Activated CD8-positive, alpha-beta T cell treated with anti-CD3 and anti-CD28 coated beads, Interleukin-2, amount 10 ng/mL, durations not matched to agents 7 days and 5 days (primary cell): ENCODE measurements at regions not wholly inside any gene's neighbourhood (a gene's known extent, or its start where the extent isn't known, plus 50 kb on each side); places are given as distances from the start of the nearest gene placed in this dataset.

Source experiments
- ATAC-seq: fragments of 150-1000 bp; cut with Tn5 transposase; one replicate; pipeline ENCODE4 v1.10.0; 2021; ENCODE audit warnings: moderate library complexity
- CTCF ChIA-PET: fragments of 350-600 bp; sonication (Branson Sonifier 250); formaldehyde crosslinking; loops from one replicate; lab custom pipeline; 2021; ENCODE audit warnings: antibody characterized with exemption; lab: Charles Lee
- POLR2A ChIA-PET: fragments of 350-600 bp; sonication (Branson Sonifier 250); formaldehyde crosslinking; loops from one replicate; lab custom pipeline; 2021; ENCODE audit warnings: antibody characterized with exemption; lab: Charles Lee
- DNase-seq: peaks from one replicate; pipeline ENCODE4 v3.0.0-alpha.2; 2020
- H3K27ac Mint-ChIP-seq: one replicate; pipeline ENCODE4 v1.8.0; 2021; ENCODE audit warnings: mild to moderate bottlenecking, mixed read lengths
- H3K27me3 Mint-ChIP-seq: one replicate; pipeline ENCODE4 v1.8.0; 2021; ENCODE audit warnings: low read depth, mixed read lengths
- H3K36me3 Mint-ChIP-seq: one replicate; pipeline ENCODE4 v1.8.0; 2021; ENCODE audit warnings: low read depth, mixed read lengths
- H3K4me1 Mint-ChIP-seq: one replicate; pipeline ENCODE4 v1.8.0; 2021; ENCODE audit warnings: low read depth, mixed read lengths
- H3K4me3 Mint-ChIP-seq: one replicate; pipeline ENCODE4 v1.8.0; 2021; ENCODE audit warnings: mild to moderate bottlenecking, mixed read lengths
- H3K9me3 Mint-ChIP-seq: one replicate; pipeline ENCODE4 v1.8.0; 2022; ENCODE audit warnings: mixed read lengths; ENCODE audit not compliant: insufficient read depth

DNA sequence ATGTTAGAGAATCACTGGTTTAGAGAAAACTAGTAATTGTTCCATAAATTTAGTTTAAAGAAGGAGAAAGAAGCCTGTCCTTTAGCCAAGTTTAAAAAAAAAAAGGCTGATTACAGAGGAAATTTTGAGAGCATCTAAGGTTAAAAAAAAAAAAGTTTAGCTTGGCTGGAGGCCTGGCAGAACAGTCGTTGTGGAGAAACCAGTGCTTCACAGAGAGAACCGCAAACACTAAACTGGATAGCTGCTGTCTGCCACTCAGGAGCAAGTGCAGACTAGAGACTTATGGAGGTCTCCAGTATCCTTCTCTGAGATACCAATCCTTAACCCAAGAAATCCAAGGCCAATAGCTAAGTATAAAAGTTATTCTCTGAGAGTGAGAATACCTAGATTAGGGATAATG is 84.8 kb upstream of the ANKRD28 start:
- POLR2A ChIA-PET = no interaction called here

GRCh38 chr3:15884132-15884531 is 86.4 kb upstream of the ANKRD28 start:
- H3K4me3 Mint-ChIP-seq = no peak overlapping the region
- no peak overlapping the region for H3K27ac Mint-ChIP-seq
- H3K36me3 Mint-ChIP-seq = no peaks in the 10 kb centered on the region
- no peaks in the 10 kb centered on the region for H3K4me1 Mint-ChIP-seq
- POLR2A ChIA-PET = no interaction called here
- no peak for ATAC-seq
- CTCF ChIA-PET = no interaction called here
- no peak for DNase-seq
- no peaks in the 10 kb centered on the region for H3K9me3 Mint-ChIP-seq
- no peaks in the 10 kb centered on the region for H3K27me3 Mint-ChIP-seq

More for the DNA sequence above, 84.8 kb upstream of the ANKRD28 start:
- CTCF ChIA-PET = no interaction called here
- Mint-ChIP-seq H3K9me3 (peaks cover 5% of the 10 kb centered on the region), H3K27ac (no peak overlapping the region), H3K27me3 (no peaks in the 10 kb centered on the region), H3K4me3 (no peak overlapping the region), H3K36me3 (no peaks in the 10 kb centered on the region), H3K4me1 (no peaks in the 10 kb centered on the region)
- ATAC-seq = no peak
- no peak for DNase-seq

GRCh38 chr3:15886521-15886920 is 88.7 kb upstream of the ANKRD28 start:
- H3K4me1 Mint-ChIP-seq = no peaks in the 10 kb centered on the region
- ChIA-PET POLR2A (no interaction called here), CTCF (no interaction called here)
- H3K27me3 Mint-ChIP-seq = no peaks in the 10 kb centered on the region
- H3K9me3 Mint-ChIP-seq = no peaks in the 10 kb centered on the region
- DNase-seq (no peak), ATAC-seq (no peak)
- H3K36me3 Mint-ChIP-seq = no peaks in the 10 kb centered on the region
- no peak overlapping the region for H3K4me3 Mint-ChIP-seq
- H3K27ac Mint-ChIP-seq = no peak overlapping the region

GRCh38 chr3:15887261-15887660 is 89.5 kb upstream of the ANKRD28 start:
- no peaks in the 10 kb centered on the region for H3K4me1 Mint-ChIP-seq
- H3K9me3 Mint-ChIP-seq = no peaks in the 10 kb centered on the region
- no peaks in the 10 kb centered on the region for H3K36me3 Mint-ChIP-seq
- ATAC-seq (no peak), DNase-seq (no peak)
- H3K4me3 Mint-ChIP-seq = no peak overlapping the region
- ChIA-PET CTCF (no interaction called here), POLR2A (no interaction called here)
- H3K27ac Mint-ChIP-seq = no peak overlapping the region
- no peaks in the 10 kb centered on the region for H3K27me3 Mint-ChIP-seq

- ChIA-PET CTCF (no interaction called here), POLR2A (no interaction called here)
- H3K27ac Mint-ChIP-seq = no peak overlapping the region
- H3K27me3 Mint-ChIP-seq = no peaks in the 10 kb centered on the region
- H3K4me1 Mint-ChIP-seq = no peaks in the 10 kb centered on the region
- no peaks in the 10 kb centered on the region for H3K9me3 Mint-ChIP-seq
- no peak overlapping the region for H3K4me3 Mint-ChIP-seq
- ATAC-seq (no peak), DNase-seq (no peak)
- H3K36me3 Mint-ChIP-seq = no peaks in the 10 kb centered on the region
Observed at GRCh38 chr3:15889936-15890335, 92.2 kb upstream of the ANKRD28 start.

DNA sequence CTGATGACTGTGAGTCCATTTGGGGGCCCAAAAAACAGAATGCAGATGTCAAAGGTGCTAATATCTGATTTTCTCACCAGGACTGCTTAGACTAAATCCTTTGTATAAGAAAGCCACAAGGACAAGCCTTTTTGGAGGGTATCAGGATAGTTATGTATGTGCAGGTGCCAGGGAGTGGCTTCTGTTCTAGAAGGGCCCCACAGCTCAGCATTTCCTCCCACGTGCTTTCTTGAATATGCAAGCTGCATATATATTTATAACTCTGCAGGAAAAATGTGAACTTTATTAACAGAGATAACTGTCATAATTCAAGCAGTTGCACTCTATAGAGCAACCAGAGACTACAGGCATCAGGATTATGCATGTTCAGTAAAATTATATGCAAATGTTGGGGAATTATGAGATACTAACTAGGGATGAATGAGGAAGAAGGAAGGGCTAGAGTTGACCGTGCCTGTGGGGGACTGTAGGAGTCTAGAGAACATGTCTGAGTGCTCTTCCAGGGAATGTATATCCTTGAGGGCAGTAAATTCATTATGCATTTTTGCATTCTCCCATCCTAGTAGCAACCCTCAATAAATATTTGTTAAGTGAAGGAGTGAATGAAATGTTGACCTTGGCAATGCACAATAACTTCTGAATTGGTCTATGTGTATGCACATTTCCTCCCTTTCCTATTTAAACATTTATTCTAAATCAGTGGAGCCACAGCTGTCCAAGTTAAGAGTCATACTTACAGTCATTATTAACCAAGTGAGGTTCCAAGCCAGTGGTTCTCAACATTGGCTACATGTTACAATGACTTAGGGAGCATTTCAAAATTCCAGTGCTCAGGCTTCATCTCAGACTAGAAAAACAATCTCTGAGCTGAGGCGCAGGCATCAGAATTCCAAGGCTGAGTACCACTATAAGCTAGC is 94.8 kb upstream of the ANKRD28 start:
- no peak overlapping the region for H3K27ac Mint-ChIP-seq
- ChIA-PET POLR2A (no interaction called here), CTCF (no interaction called here)
- no peaks in the 10 kb centered on the region for H3K9me3 Mint-ChIP-seq
- DNase-seq (no peak), ATAC-seq (no peak)
- no peak overlapping the region for H3K4me3 Mint-ChIP-seq
- no peaks in the 10 kb centered on the region for H3K27me3 Mint-ChIP-seq
- H3K36me3 Mint-ChIP-seq = no peaks in the 10 kb centered on the region
- no peaks in the 10 kb centered on the region for H3K4me1 Mint-ChIP-seq

DNA sequence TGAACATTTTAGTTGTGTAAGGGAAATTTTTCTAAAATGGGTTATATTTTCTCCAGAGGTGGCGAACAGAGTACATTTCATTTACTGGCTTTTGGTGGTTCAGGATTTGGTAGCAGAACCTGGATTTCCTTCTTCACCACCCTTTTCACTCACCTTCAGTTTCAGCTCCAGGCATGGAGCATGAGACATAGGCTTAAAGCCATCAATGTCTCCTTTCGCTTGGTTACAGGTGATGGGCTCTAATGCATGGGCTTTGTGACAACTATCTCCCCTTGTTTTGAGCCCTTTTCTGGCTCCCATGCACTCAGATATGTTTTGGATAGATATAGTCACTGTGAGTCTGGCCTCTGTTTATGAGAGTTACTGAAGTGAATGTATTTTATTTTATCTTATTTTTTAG is 96.6 kb upstream of the ANKRD28 start:
- ChIA-PET POLR2A (interaction anchor here (0.5 kb wide), 1 partner anchor 97 kb away, joined by 3 read pairs; the partner anchor contains the start of gene ANKRD28), CTCF (no interaction called here)
- ATAC-seq = no peak
- Mint-ChIP-seq H3K4me3 (no peak overlapping the region), H3K36me3 (no peaks in the 10 kb centered on the region), H3K27me3 (no peaks in the 10 kb centered on the region), H3K27ac (no peak overlapping the region), H3K9me3 (no peaks in the 10 kb centered on the region), H3K4me1 (no peaks in the 10 kb centered on the region)
- no peak for DNase-seq

GRCh38 chr3:15896500-15896899 is 98.7 kb upstream of the ANKRD28 start:
- no peaks in the 10 kb centered on the region for H3K27me3 Mint-ChIP-seq
- H3K4me1 Mint-ChIP-seq = no peaks in the 10 kb centered on the region
- no peak for DNase-seq
- no peak for ATAC-seq
- no peaks in the 10 kb centered on the region for H3K9me3 Mint-ChIP-seq
- ChIA-PET CTCF (no interaction called here), POLR2A (no interaction called here)
- no peaks in the 10 kb centered on the region for H3K36me3 Mint-ChIP-seq
- H3K27ac Mint-ChIP-seq = no peak overlapping the region
- no peak overlapping the region for H3K4me3 Mint-ChIP-seq

DNA sequence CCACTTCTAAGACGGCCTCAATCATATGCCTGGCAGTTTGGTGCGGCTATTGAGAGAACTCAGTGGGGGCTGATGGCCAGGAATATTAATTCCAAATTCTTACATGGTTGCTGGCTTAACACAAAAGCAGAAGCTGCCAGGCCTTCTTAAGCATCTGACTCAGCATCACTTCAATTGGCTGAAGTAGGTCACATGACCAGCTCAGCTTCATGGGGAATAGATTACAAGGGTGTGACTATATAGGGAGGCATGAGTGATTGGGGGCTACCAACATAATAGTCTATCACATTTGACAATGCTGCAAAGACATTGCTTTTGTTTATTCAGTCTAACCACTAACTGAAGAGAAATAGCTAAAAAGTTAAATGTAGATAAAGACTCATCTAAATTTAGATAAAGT is 101.6 kb upstream of the ANKRD28 start:
- no peaks in the 10 kb centered on the region for H3K36me3 Mint-ChIP-seq
- no peak overlapping the region for H3K4me3 Mint-ChIP-seq
- no peak for ATAC-seq
- CTCF ChIA-PET = no interaction called here
- no peaks in the 10 kb centered on the region for H3K27me3 Mint-ChIP-seq
- no peak overlapping the region for H3K27ac Mint-ChIP-seq
- POLR2A ChIA-PET = no interaction called here
- no peaks in the 10 kb centered on the region for H3K9me3 Mint-ChIP-seq
- no peaks in the 10 kb centered on the region for H3K4me1 Mint-ChIP-seq
- DNase-seq = no peak

DNA sequence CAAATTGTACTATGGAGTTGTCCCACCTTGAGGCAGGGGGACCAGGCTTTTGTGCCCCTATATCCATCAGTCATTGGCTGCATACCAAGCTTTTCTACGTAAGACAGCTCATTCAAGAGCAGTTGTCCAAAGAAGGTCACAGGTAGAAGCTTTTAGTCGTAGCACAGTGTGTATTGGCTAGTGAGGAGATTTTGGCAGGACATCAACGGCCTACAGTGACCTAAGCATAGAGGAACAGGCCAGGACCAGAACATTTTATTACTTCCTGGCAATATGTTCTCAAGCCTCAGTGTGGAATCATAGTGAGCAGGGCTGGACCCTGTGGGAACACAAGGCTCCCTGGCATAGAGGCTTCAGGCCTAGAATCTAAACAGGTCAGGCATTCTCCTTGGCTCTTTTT is 105.4 kb upstream of the ANKRD28 start:
- POLR2A ChIA-PET = no interaction called here
- Mint-ChIP-seq H3K4me1 (no peaks in the 10 kb centered on the region), H3K9me3 (no peaks in the 10 kb centered on the region), H3K36me3 (no peaks in the 10 kb centered on the region), H3K27me3 (peaks cover 2% of the 10 kb centered on the region), H3K4me3 (no peak overlapping the region), H3K27ac (no peak overlapping the region)
- DNase-seq (no peak), ATAC-seq (no peak)
- CTCF ChIA-PET = no interaction called here

DNA sequence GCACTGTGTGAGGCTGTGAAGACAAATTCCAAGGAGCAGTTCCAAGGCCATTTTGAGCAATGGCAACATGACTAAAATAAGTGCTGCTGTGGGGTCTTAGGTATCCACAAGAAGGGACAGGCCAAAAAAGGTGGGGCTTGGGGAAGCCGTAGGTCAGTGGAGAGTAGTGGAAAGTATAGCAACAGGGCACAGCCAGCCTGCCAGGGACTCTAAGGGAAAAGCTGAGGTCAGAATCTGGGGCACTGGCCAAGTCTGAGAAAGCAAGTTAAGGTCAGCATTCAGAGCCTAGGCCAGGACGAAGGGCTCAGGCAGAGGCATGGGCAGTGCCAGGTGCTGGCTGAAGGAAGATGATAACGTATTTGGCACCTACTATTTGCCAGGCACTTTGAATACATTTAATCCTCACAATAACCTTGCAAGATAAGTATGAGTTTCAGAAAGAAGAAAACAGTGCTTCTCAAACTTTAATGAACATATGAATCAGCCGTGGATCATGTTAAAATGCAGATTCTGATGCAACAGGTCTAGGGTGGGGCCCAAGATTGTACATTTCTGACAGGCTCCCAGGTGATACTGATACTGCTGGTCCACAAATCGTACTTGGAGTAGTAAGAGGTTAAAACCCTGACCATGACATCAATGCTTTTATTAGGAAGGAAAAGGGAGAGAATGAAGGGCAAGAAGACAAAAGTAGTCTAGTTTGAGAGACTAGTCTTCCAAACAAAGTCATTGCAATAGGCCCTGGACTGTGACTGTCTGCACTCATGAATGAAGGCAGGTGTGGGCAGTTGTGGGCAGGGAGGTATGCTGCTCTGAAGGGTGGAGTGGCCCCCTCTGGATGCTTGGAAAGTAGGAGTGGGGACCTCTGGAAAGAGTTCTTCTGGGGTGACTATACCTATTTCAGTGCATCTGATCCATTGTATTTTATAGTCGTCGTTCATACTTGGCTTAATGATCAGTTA is 106.3 kb upstream of the ANKRD28 start:
- CTCF ChIA-PET = no interaction called here
- no peaks in the 10 kb centered on the region for H3K36me3 Mint-ChIP-seq
- H3K9me3 Mint-ChIP-seq = no peaks in the 10 kb centered on the region
- H3K4me3 Mint-ChIP-seq = no peak overlapping the region
- no peak for DNase-seq
- no peaks in the 10 kb centered on the region for H3K4me1 Mint-ChIP-seq
- no peak overlapping the region for H3K27ac Mint-ChIP-seq
- peaks cover 2% of the 10 kb centered on the region for H3K27me3 Mint-ChIP-seq
- ATAC-seq = no peak
- POLR2A ChIA-PET = no interaction called here

- peaks cover 5% of the 10 kb centered on the region for H3K27me3 Mint-ChIP-seq
- ChIA-PET CTCF (no interaction called here), POLR2A (no interaction called here)
- no peaks in the 10 kb centered on the region for H3K9me3 Mint-ChIP-seq
- DNase-seq (no peak), ATAC-seq (no peak)
- no peak overlapping the region for H3K4me3 Mint-ChIP-seq
- no peaks in the 10 kb centered on the region for H3K36me3 Mint-ChIP-seq
- H3K27ac Mint-ChIP-seq = no peak overlapping the region
- H3K4me1 Mint-ChIP-seq = no peaks in the 10 kb centered on the region
Observed at GRCh38 chr3:15905041-15905440, 107.3 kb upstream of the ANKRD28 start.
